Upper lobe of left lung (tissue), 4 donors: ENCODE measurements at regions not wholly inside any gene's neighbourhood (a gene's known extent, or its start where the extent isn't known, plus 50 kb on each side); places are given as distances from the start of the nearest gene placed in this dataset.

ENCODE experiments used
- CTCF ChIP-seq, 6 experiments: fragments of 450-650 bp in 4 of 6; fragments of 200-600 bp in 2 of 6; sonication (generic) in 2 of 6; IDR thresholded peaks; one replicate each; pipeline ENCODE4 v1.5.1; 2016 to 2019; ENCODE audit warnings: antibody characterized with exemption in 6 of 6
- EP300 ChIP-seq, 4 donors: sonication (generic); formaldehyde crosslinking; IDR thresholded peaks; one replicate each; pipeline ENCODE4 v1.5.1; 2017; ENCODE audit warnings: antibody characterized with exemption in 4 of 4, control low read depth in 2 of 4
- POLR2A ChIP-seq, 4 donors: fragments of 450-650 bp; IDR thresholded peaks; one replicate each; pipeline ENCODE4 v1.5.1; 2016 to 2017; ENCODE audit warnings: antibody characterized with exemption in 4 of 4, mild to moderate bottlenecking in 2 of 4
- POLR2AphosphoS5 ChIP-seq, 2 donors: sonication (generic); formaldehyde crosslinking; IDR thresholded peaks; one replicate each; pipeline ENCODE4 v1.5.1; 2017; ENCODE audit warnings: antibody characterized with exemption in 2 of 2

- no peak for TF ChIP-seq POLR2AphosphoS5 (IDR thresholded peaks at IDR 0.05)
- TF ChIP-seq CTCF (IDR thresholded peaks at IDR 0.05): no peak
- no peak for TF ChIP-seq POLR2A (IDR thresholded peaks at IDR 0.05)
- TF ChIP-seq EP300 (IDR thresholded peaks at IDR 0.05): no peak
Measured at GRCh38 chr6:114430534-114431124, 87.8 kb upstream of the HS3ST5 start.
